IPS-20b (cell line): ENCODE measurements at regions not wholly inside any gene's neighbourhood (a gene's known extent, or its start where the extent isn't known, plus 50 kb on each side); places are given as distances from the start of the nearest gene placed in this dataset.
A peak's percentile ranks its signal among the peaks of the same experiment; 100 is the strongest.

ENCODE experiments used
- H3K27ac ChIP-seq: one replicate; pipeline ENCODE4 v1.5.1; 2013; ENCODE audit warnings: low read length
- H3K27me3 ChIP-seq: 2 replicates; pipeline ENCODE4 v1.6.1; 2013; ENCODE audit warnings: mild to moderate bottlenecking, low read length, inconsistent platforms; ENCODE audit not compliant: insufficient read depth
- H3K36me3 ChIP-seq: 2 replicates; pipeline ENCODE4 v1.6.1; 2013; ENCODE audit warnings: low read depth, mild to moderate bottlenecking, inconsistent platforms, low read length, moderate library complexity; ENCODE audit not compliant: insufficient read depth
- H3K4me1 ChIP-seq: 2 replicates; pipeline ENCODE4 v1.6.1; 2013; ENCODE audit warnings: mild to moderate bottlenecking, control low read depth, inconsistent platforms, low read length, moderate library complexity; ENCODE audit not compliant: insufficient read depth
- H3K4me3 ChIP-seq: 2 replicates; pipeline ENCODE4 v1.5.1; 2013; ENCODE audit warnings: mild to moderate bottlenecking, low read length, inconsistent platforms
- H3K9ac ChIP-seq: 2 replicates; pipeline ENCODE4 v1.6.1; 2013; ENCODE audit warnings: low read depth, mild to moderate bottlenecking, inconsistent platforms, low read length, moderate library complexity
- H3K9me3 ChIP-seq: 2 replicates; pipeline ENCODE4 v1.6.1; 2013; ENCODE audit warnings: mild to moderate bottlenecking, low read depth, low read length, inconsistent platforms; ENCODE audit not compliant: insufficient read depth

- H3K27ac ChIP-seq: no peak overlapping the region
- H3K4me3 ChIP-seq: no peak overlapping the region
- H3K4me1 ChIP-seq: no peaks in the 10 kb centered on the region
- no peaks in the 10 kb centered on the region for H3K27me3 ChIP-seq
- H3K9ac ChIP-seq: no peak overlapping the region
- no peaks in the 10 kb centered on the region for H3K36me3 ChIP-seq
- H3K9me3 ChIP-seq: no peaks in the 10 kb centered on the region
Observed at GRCh38 chr3:106386050-106386449, 517.2 kb upstream of the CBLB start.

- no peak overlapping the region for H3K27ac ChIP-seq
- no peaks in the 10 kb centered on the region for H3K27me3 ChIP-seq
- no peak overlapping the region for H3K9ac ChIP-seq
- H3K4me1 ChIP-seq: peaks cover 18% of the 10 kb centered on the region
- no peaks in the 10 kb centered on the region for H3K9me3 ChIP-seq
- H3K36me3 ChIP-seq: no peaks in the 10 kb centered on the region
- H3K4me3 ChIP-seq: no peak overlapping the region
Observed at GRCh38 chr3:106392915-106393314, 524.1 kb upstream of the CBLB start.

- peak overlapping the region; percentile 21; the same call in 1 of the 2 replicates for H3K9ac ChIP-seq
- H3K27ac ChIP-seq: peak overlapping the region; percentile 77
- no peaks in the 10 kb centered on the region for H3K9me3 ChIP-seq
- peaks cover 32% of the 10 kb centered on the region for H3K4me1 ChIP-seq
- H3K27me3 ChIP-seq: no peaks in the 10 kb centered on the region
- no peaks in the 10 kb centered on the region for H3K36me3 ChIP-seq
- H3K4me3 ChIP-seq: peak overlapping the region; percentile 52
Observed at GRCh38 chr3:106397006-106397405, 528.2 kb upstream of the CBLB start.

GRCh38 chr3:106398891-106399600 is 530.2 kb upstream of the CBLB start:
- no peak overlapping the region for H3K9ac ChIP-seq
- no peaks in the 10 kb centered on the region for H3K36me3 ChIP-seq
- H3K4me3 ChIP-seq: no peak overlapping the region
- no peaks in the 10 kb centered on the region for H3K9me3 ChIP-seq
- H3K27me3 ChIP-seq: no peaks in the 10 kb centered on the region
- H3K27ac ChIP-seq: no peak overlapping the region
- peaks cover 32% of the 10 kb centered on the region for H3K4me1 ChIP-seq

GRCh38 chr3:106399761-106400160 is 530.9 kb upstream of the CBLB start:
- Histone ChIP-seq H3K27ac (no peak overlapping the region), H3K4me1 (peaks cover 32% of the 10 kb centered on the region), H3K27me3 (no peaks in the 10 kb centered on the region), H3K9ac (no peak overlapping the region), H3K36me3 (no peaks in the 10 kb centered on the region), H3K4me3 (no peak overlapping the region), H3K9me3 (no peaks in the 10 kb centered on the region)

- peaks cover 19% of the 10 kb centered on the region for H3K4me1 ChIP-seq
- H3K4me3 ChIP-seq: no peak overlapping the region
- H3K27me3 ChIP-seq: no peaks in the 10 kb centered on the region
- H3K36me3 ChIP-seq: no peaks in the 10 kb centered on the region
- no peak overlapping the region for H3K9ac ChIP-seq
- no peak overlapping the region for H3K27ac ChIP-seq
- H3K9me3 ChIP-seq: no peaks in the 10 kb centered on the region
Observed at GRCh38 chr3:106401666-106402490, 533.1 kb upstream of the CBLB start.

- no peak overlapping the region for H3K4me3 ChIP-seq
- no peaks in the 10 kb centered on the region for H3K27me3 ChIP-seq
- H3K9ac ChIP-seq: no peak overlapping the region
- no peaks in the 10 kb centered on the region for H3K36me3 ChIP-seq
- H3K4me1 ChIP-seq: peaks cover 12% of the 10 kb centered on the region; the same call in 1 of the 2 replicates
- no peaks in the 10 kb centered on the region for H3K9me3 ChIP-seq
- H3K27ac ChIP-seq: no peak overlapping the region
Observed at GRCh38 chr3:106403371-106404145, 534.7 kb upstream of the CBLB start.

GRCh38 chr3:106413683-106414082 is 544.9 kb upstream of the CBLB start:
- no peak overlapping the region for H3K27ac ChIP-seq
- no peaks in the 10 kb centered on the region; the same call in 1 of the 2 replicates for H3K9me3 ChIP-seq
- H3K27me3 ChIP-seq: no peaks in the 10 kb centered on the region
- no peaks in the 10 kb centered on the region for H3K36me3 ChIP-seq
- no peak overlapping the region for H3K9ac ChIP-seq
- no peak overlapping the region for H3K4me3 ChIP-seq
- no peaks in the 10 kb centered on the region for H3K4me1 ChIP-seq

GRCh38 chr3:106420628-106421027 is 551.8 kb upstream of the CBLB start:
- Histone ChIP-seq H3K4me1 (no peaks in the 10 kb centered on the region), H3K27ac (no peak overlapping the region), H3K9me3 (no peaks in the 10 kb centered on the region), H3K4me3 (no peak overlapping the region), H3K9ac (no peak overlapping the region), H3K27me3 (no peaks in the 10 kb centered on the region), H3K36me3 (no peaks in the 10 kb centered on the region)

GRCh38 chr3:106421426-106421825 is 552.6 kb upstream of the CBLB start:
- Histone ChIP-seq H3K9ac (no peak overlapping the region), H3K4me1 (no peaks in the 10 kb centered on the region), H3K27ac (no peak overlapping the region), H3K27me3 (no peaks in the 10 kb centered on the region), H3K4me3 (no peak overlapping the region), H3K9me3 (no peaks in the 10 kb centered on the region), H3K36me3 (no peaks in the 10 kb centered on the region)

- H3K27me3 ChIP-seq: no peaks in the 10 kb centered on the region
- no peaks in the 10 kb centered on the region for H3K36me3 ChIP-seq
- H3K9ac ChIP-seq: no peak overlapping the region
- no peak overlapping the region for H3K4me3 ChIP-seq
- no peaks in the 10 kb centered on the region for H3K4me1 ChIP-seq
- H3K27ac ChIP-seq: no peak overlapping the region
- no peaks in the 10 kb centered on the region for H3K9me3 ChIP-seq
Observed at GRCh38 chr3:106421909-106422308, 553.1 kb upstream of the CBLB start.
